Neuron (in vitro differentiated cells): ENCODE measurements at regions not wholly inside any gene's neighbourhood (a gene's known extent, or its start where the extent isn't known, plus 50 kb on each side); places are given as distances from the start of the nearest gene placed in this dataset.

Experiments used
- H2AFZ ChIP-seq: one replicate; pipeline ENCODE4 v1.6.1; 2013; ENCODE audit warnings: low read depth, mild to moderate bottlenecking, inconsistent platforms, low read length, moderate library complexity
- H3K27me3 ChIP-seq: one replicate; pipeline ENCODE4 v1.6.1; 2013; ENCODE audit warnings: low read length; ENCODE audit not compliant: insufficient read depth
- H3K36me3 ChIP-seq: one replicate; pipeline ENCODE4 v1.6.1; 2013; ENCODE audit warnings: low read length; ENCODE audit not compliant: insufficient read depth
- H3K4me1 ChIP-seq: one replicate; pipeline ENCODE4 v1.6.1; 2013; ENCODE audit warnings: low read length; ENCODE audit not compliant: insufficient read depth
- H3K4me3 ChIP-seq: 2 replicates; pipeline ENCODE4 v1.5.1; 2013; ENCODE audit warnings: mild to moderate bottlenecking, low read length, moderate library complexity
- H3K9me3 ChIP-seq: one replicate; pipeline ENCODE4 v1.6.1; 2013; ENCODE audit warnings: low read length

- Histone ChIP-seq H3K4me3 (no peak overlapping the region), H3K9me3 (peaks cover 3% of the 10 kb centered on the region), H3K4me1 (no peaks in the 10 kb centered on the region), H3K27me3 (no peaks in the 10 kb centered on the region), H3K36me3 (no peaks in the 10 kb centered on the region), H2AFZ (no peak overlapping the region)
Observed at GRCh38 chr1:194347200-194347599, 1160.8 kb upstream of the B3GALT2 start.

GRCh38 chr1:194342484-194343262, 1156.3 kb upstream of the B3GALT2 start:
- peaks cover 2% of the 10 kb centered on the region for H3K4me1 ChIP-seq
- H2AFZ ChIP-seq, result no peak overlapping the region
- no peaks in the 10 kb centered on the region for H3K36me3 ChIP-seq
- H3K27me3 ChIP-seq, result no peaks in the 10 kb centered on the region
- peaks cover 3% of the 10 kb centered on the region for H3K9me3 ChIP-seq
- no peak overlapping the region for H3K4me3 ChIP-seq

- H3K4me3 ChIP-seq, result no peak overlapping the region
- no peaks in the 10 kb centered on the region for H3K36me3 ChIP-seq
- peaks cover 2% of the 10 kb centered on the region for H3K4me1 ChIP-seq
Observed at GRCh38 chr1:194341587-194341986, 1155.2 kb upstream of the B3GALT2 start.

GRCh38 chr1:194339471-194339870, 1153.1 kb upstream of the B3GALT2 start:
- Histone ChIP-seq H3K36me3 (no peaks in the 10 kb centered on the region), H3K4me1 (peaks cover 2% of the 10 kb centered on the region), H3K27me3 (no peaks in the 10 kb centered on the region), H2AFZ (no peak overlapping the region), H3K9me3 (peaks cover 3% of the 10 kb centered on the region), H3K4me3 (no peak overlapping the region)

More at GRCh38 chr1:194341587-194341986, 1155.2 kb upstream of the B3GALT2 start:
- peaks cover 3% of the 10 kb centered on the region for H3K9me3 ChIP-seq
- no peaks in the 10 kb centered on the region for H3K27me3 ChIP-seq
- H2AFZ ChIP-seq, result no peak overlapping the region

- Histone ChIP-seq H3K36me3 (no peaks in the 10 kb centered on the region), H3K4me1 (peaks cover 2% of the 10 kb centered on the region), H3K27me3 (no peaks in the 10 kb centered on the region)
Observed at GRCh38 chr1:194338241-194338948, 1152.0 kb upstream of the B3GALT2 start.

GRCh38 chr1:194333240-194333639, 1146.8 kb upstream of the B3GALT2 start:
- no peaks in the 10 kb centered on the region for H3K36me3 ChIP-seq
- H3K9me3 ChIP-seq, result no peaks in the 10 kb centered on the region
- no peak overlapping the region for H2AFZ ChIP-seq
- H3K4me3 ChIP-seq, result no peak overlapping the region
- H3K27me3 ChIP-seq, result no peaks in the 10 kb centered on the region
- H3K4me1 ChIP-seq, result no peaks in the 10 kb centered on the region

More at GRCh38 chr1:194338241-194338948, 1152.0 kb upstream of the B3GALT2 start:
- Histone ChIP-seq H3K4me3 (no peak overlapping the region), H3K9me3 (peaks cover 3% of the 10 kb centered on the region), H2AFZ (peak overlapping the region; percentile 84)

- no peak overlapping the region for H3K4me3 ChIP-seq
- H3K36me3 ChIP-seq, result no peaks in the 10 kb centered on the region
- no peak overlapping the region for H2AFZ ChIP-seq
- H3K4me1 ChIP-seq, result no peaks in the 10 kb centered on the region
- no peaks in the 10 kb centered on the region for H3K9me3 ChIP-seq
- no peaks in the 10 kb centered on the region for H3K27me3 ChIP-seq
Observed at GRCh38 chr1:194331758-194332157, 1145.3 kb upstream of the B3GALT2 start.

GRCh38 chr1:194322751-194323150, 1136.3 kb upstream of the B3GALT2 start:
- no peaks in the 10 kb centered on the region for H3K9me3 ChIP-seq
- no peaks in the 10 kb centered on the region for H3K27me3 ChIP-seq
- H3K4me3 ChIP-seq, result no peak overlapping the region
- H3K36me3 ChIP-seq, result no peaks in the 10 kb centered on the region
- no peak overlapping the region for H2AFZ ChIP-seq
- H3K4me1 ChIP-seq, result no peaks in the 10 kb centered on the region

- Histone ChIP-seq H3K4me1 (no peaks in the 10 kb centered on the region), H3K27me3 (no peaks in the 10 kb centered on the region), H2AFZ (no peak overlapping the region), H3K36me3 (no peaks in the 10 kb centered on the region), H3K9me3 (no peaks in the 10 kb centered on the region), H3K4me3 (no peak overlapping the region)
Observed at GRCh38 chr1:194318790-194319280, 1132.4 kb upstream of the B3GALT2 start.

- Histone ChIP-seq H3K4me3 (no peak overlapping the region), H3K27me3 (no peaks in the 10 kb centered on the region), H2AFZ (no peak overlapping the region)
Observed at GRCh38 chr1:194309697-194310096, 1123.3 kb upstream of the B3GALT2 start.

GRCh38 chr1:194309269-194309668, 1122.9 kb upstream of the B3GALT2 start:
- Histone ChIP-seq H3K4me1 (no peaks in the 10 kb centered on the region), H3K9me3 (no peaks in the 10 kb centered on the region), H3K36me3 (no peaks in the 10 kb centered on the region), H2AFZ (no peak overlapping the region), H3K4me3 (no peak overlapping the region), H3K27me3 (no peaks in the 10 kb centered on the region)

More at GRCh38 chr1:194309697-194310096, 1123.3 kb upstream of the B3GALT2 start:
- Histone ChIP-seq H3K9me3 (no peaks in the 10 kb centered on the region), H3K36me3 (no peaks in the 10 kb centered on the region), H3K4me1 (no peaks in the 10 kb centered on the region)

- Histone ChIP-seq H3K4me1 (no peaks in the 10 kb centered on the region), H3K27me3 (no peaks in the 10 kb centered on the region), H3K36me3 (no peaks in the 10 kb centered on the region), H3K9me3 (no peaks in the 10 kb centered on the region), H2AFZ (peak overlapping the region; percentile 15), H3K4me3 (no peak overlapping the region)
Observed at GRCh38 chr1:194300776-194301175, 1114.4 kb upstream of the B3GALT2 start.

GRCh38 chr1:194300340-194300739, 1113.9 kb upstream of the B3GALT2 start:
- H3K4me1 ChIP-seq, result no peaks in the 10 kb centered on the region
- peak overlapping the region; percentile 15 for H2AFZ ChIP-seq
- no peaks in the 10 kb centered on the region for H3K36me3 ChIP-seq
- no peaks in the 10 kb centered on the region for H3K9me3 ChIP-seq
- no peak overlapping the region for H3K4me3 ChIP-seq
- no peaks in the 10 kb centered on the region for H3K27me3 ChIP-seq
